RWPE2 (cell line): ENCODE measurements at regions not wholly inside any gene's neighbourhood (a gene's known extent, or its start where the extent isn't known, plus 50 kb on each side); places are given as distances from the start of the nearest gene placed in this dataset.

Source experiments
- ATAC-seq: fragments of 200-7000 bp; cut with Tn5 transposase; 3 replicates; pipeline ENCODE4 v1.9.1; 2021; ENCODE audit warnings: low read depth
- DNase-seq: peaks from one replicate; pipeline ENCODE4 v3.0.0-alpha.2; 2020; ENCODE audit warnings: low spot score
- H3K27ac ChIP-seq: fragments of 450-650 bp; 2 replicates; pipeline ENCODE4 v1.5.1; 2017; ENCODE audit warnings: mild to moderate bottlenecking; ENCODE audit not compliant: poor library complexity, severe bottlenecking
- H3K27me3 ChIP-seq: fragments of 250-450 bp; sonication (Bioruptor Pico); 2 replicates; pipeline ENCODE4 v1.5.1; 2021; ENCODE audit warnings: mild to moderate bottlenecking, moderate library complexity; ENCODE audit not compliant: insufficient read depth, poor library complexity, severe bottlenecking
- H3K36me3 ChIP-seq: fragments of 250-450 bp; sonication (Bioruptor Pico); 2 replicates; pipeline ENCODE4 v1.5.1; 2020; ENCODE audit warnings: low read depth, mild to moderate bottlenecking, moderate library complexity
- H3K4me1 ChIP-seq: fragments of 250-450 bp; sonication (Bioruptor Pico); 2 replicates; pipeline ENCODE4 v1.5.1; 2021; ENCODE audit warnings: mild to moderate bottlenecking, moderate library complexity; ENCODE audit not compliant: insufficient read depth, poor library complexity, severe bottlenecking
- H3K4me3 ChIP-seq: fragments of 250-450 bp; sonication (Bioruptor Pico); 2 replicates; pipeline ENCODE4 v1.5.1; 2021; ENCODE audit warnings: mild to moderate bottlenecking, moderate library complexity; ENCODE audit not compliant: severe bottlenecking
- H3K9me3 ChIP-seq: fragments of 250-450 bp; sonication (Bioruptor Pico); 2 replicates; pipeline ENCODE4 v1.5.1; 2021; ENCODE audit warnings: mild to moderate bottlenecking, moderate library complexity; ENCODE audit not compliant: severe bottlenecking
- CTCF ChIP-seq: fragments of 450-650 bp; IDR thresholded peaks from one replicate; pipeline ENCODE4 v1.5.1; 2017; ENCODE audit warnings: mild to moderate bottlenecking, moderate library complexity; ENCODE audit not compliant: poor library complexity, severe bottlenecking

- Histone ChIP-seq H3K27ac (no peak overlapping the region), H3K4me1 (no peaks in the 10 kb centered on the region), H3K27me3 (no peaks in the 10 kb centered on the region), H3K36me3 (no peaks in the 10 kb centered on the region), H3K9me3 (no peaks in the 10 kb centered on the region), H3K4me3 (no peak overlapping the region)
- ATAC-seq (no peak), DNase-seq (no peak)
- TF ChIP-seq CTCF: no peak
These were observed 217.2 kb upstream of the BOD1L1 start for GRCh38 chr4:13844740-13845139.

GRCh38 chr4:13849778-13850177 is 222.3 kb upstream of the BOD1L1 start:
- no peak overlapping the region for H3K4me3 ChIP-seq
- no peaks in the 10 kb centered on the region for H3K4me1 ChIP-seq
- no peak for DNase-seq
- no peak for ATAC-seq
- no peaks in the 10 kb centered on the region for H3K9me3 ChIP-seq
- H3K27ac ChIP-seq: no peak overlapping the region
- TF ChIP-seq CTCF: no peak
- H3K27me3 ChIP-seq: no peaks in the 10 kb centered on the region
- no peaks in the 10 kb centered on the region for H3K36me3 ChIP-seq

- H3K36me3 ChIP-seq: no peaks in the 10 kb centered on the region
- TF ChIP-seq CTCF: no peak
- no peaks in the 10 kb centered on the region for H3K27me3 ChIP-seq
- no peak for DNase-seq
- no peaks in the 10 kb centered on the region for H3K9me3 ChIP-seq
- H3K4me3 ChIP-seq: no peak overlapping the region
- no peaks in the 10 kb centered on the region for H3K4me1 ChIP-seq
- H3K27ac ChIP-seq: no peak overlapping the region
- no peak for ATAC-seq
These were observed 223.8 kb upstream of the BOD1L1 start for GRCh38 chr4:13851085-13851940.

DNA sequence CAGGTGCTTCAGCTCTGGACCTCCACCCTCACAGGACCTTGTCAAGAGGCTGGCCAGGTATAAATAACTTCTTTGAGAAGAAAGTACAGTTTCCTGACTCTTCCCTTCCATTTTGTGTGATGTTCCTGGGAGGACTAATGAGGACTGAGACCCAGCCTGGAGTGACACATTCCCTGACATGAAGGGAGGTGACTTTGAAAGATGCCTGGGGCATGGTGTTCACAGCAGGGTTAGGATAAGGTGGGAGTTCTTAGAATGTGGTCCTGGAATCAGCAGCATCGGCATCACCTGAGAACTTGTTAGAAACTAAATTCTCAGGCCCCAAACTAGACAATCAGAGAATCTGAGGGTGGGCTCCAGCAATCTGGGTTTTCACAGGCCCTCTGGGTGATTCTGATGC is 224.9 kb upstream of the BOD1L1 start:
- ATAC-seq (no peak), DNase-seq (no peak)
- no peak overlapping the region for H3K4me3 ChIP-seq
- no peaks in the 10 kb centered on the region for H3K36me3 ChIP-seq
- H3K9me3 ChIP-seq: no peaks in the 10 kb centered on the region
- no peak overlapping the region for H3K27ac ChIP-seq
- H3K27me3 ChIP-seq: no peaks in the 10 kb centered on the region
- TF ChIP-seq CTCF: no peak
- H3K4me1 ChIP-seq: no peaks in the 10 kb centered on the region

DNA sequence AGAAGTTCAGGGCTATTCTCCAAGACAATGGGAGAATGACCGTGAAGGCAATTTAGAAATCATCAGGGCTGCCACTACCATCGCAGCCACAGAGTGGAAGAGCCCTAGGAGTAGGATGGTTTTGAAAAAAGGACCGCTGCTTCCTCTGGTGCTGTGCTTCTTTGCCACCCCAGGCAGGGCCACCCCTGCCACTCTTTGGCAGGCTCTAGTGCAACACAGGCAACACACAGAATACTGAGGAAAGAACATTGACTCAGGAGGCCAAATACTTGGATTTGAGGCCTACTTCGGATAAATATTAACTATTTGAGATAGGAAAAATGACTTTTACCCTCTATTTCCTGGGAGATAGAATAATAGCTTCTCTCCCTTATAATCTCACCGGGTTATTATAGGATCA is 228.9 kb upstream of the BOD1L1 start:
- H3K9me3 ChIP-seq: no peaks in the 10 kb centered on the region
- no peaks in the 10 kb centered on the region for H3K36me3 ChIP-seq
- no peak overlapping the region for H3K27ac ChIP-seq
- no peak overlapping the region for H3K4me3 ChIP-seq
- ATAC-seq (no peak), DNase-seq (no peak)
- no peaks in the 10 kb centered on the region for H3K27me3 ChIP-seq
- H3K4me1 ChIP-seq: no peaks in the 10 kb centered on the region
- TF ChIP-seq CTCF: no peak
